NOMO-1 treated with DMSO at 0.1 percent for 48 hours (cell line): ENCODE measurements at regions not wholly inside any gene's neighbourhood (a gene's known extent, or its start where the extent isn't known, plus 50 kb on each side); places are given as distances from the start of the nearest gene placed in this dataset.
"Not testable (repeated sequence)": the region's sequence is repeated elsewhere in the genome, so short reads cannot be mapped to it uniquely, and the experiment has no call there.

Experiments
- DNase-seq: peaks from one replicate; lab custom pipeline; 2025; ENCODE audit not compliant: unreplicated experiment; lab: John Stamatoyannopoulos, UW

- DNase-seq, result not testable (repeated sequence)
These were observed 58.6 kb upstream of the FAM241A start for GRCh38 chr4:112086661-112087060.

GRCh38 chr4:112092330-112092729 is 52.9 kb upstream of the FAM241A start:
- DNase-seq, result not testable (repeated sequence)

GRCh38 chr4:112093636-112094202 is 51.5 kb upstream of the FAM241A start:
- DNase-seq, result no peak

- no peak for DNase-seq
These were observed 50.9 kb upstream of the FAM241A start for GRCh38 chr4:112094330-112094729.
